Endodermal cell (in vitro differentiated cells): ENCODE measurements at regions not wholly inside any gene's neighbourhood (a gene's known extent, or its start where the extent isn't known, plus 50 kb on each side); places are given as distances from the start of the nearest gene placed in this dataset.
A peak's percentile ranks its signal among the peaks of the same experiment; 100 is the strongest.
"Not testable (repeated sequence)": the region's sequence is repeated elsewhere in the genome, so short reads cannot be mapped to it uniquely, and the experiment has no call there.

Experiments used
- DNase-seq: peaks from one replicate; pipeline ENCODE4 v3.0.0-alpha.2; 2017
- H3K27ac ChIP-seq: 2 replicates; pipeline ENCODE4 v1.5.1; 2013; ENCODE audit warnings: mild to moderate bottlenecking, low read depth, low read length, moderate library complexity
- H3K27me3 ChIP-seq: 2 replicates; pipeline ENCODE4 v1.6.1; 2013; ENCODE audit warnings: mild to moderate bottlenecking, low read length, moderate library complexity; ENCODE audit not compliant: insufficient read depth, control insufficient read depth, poor library complexity, severe bottlenecking
- H3K36me3 ChIP-seq: 2 replicates; pipeline ENCODE4 v1.7.0; 2013; ENCODE audit warnings: mild to moderate bottlenecking, low read length, moderate library complexity; ENCODE audit not compliant: control insufficient read depth, insufficient read depth
- H3K4me1 ChIP-seq: one replicate; pipeline ENCODE4 v1.7.0; 2013; ENCODE audit warnings: low read length; ENCODE audit not compliant: control insufficient read depth, insufficient read depth
- H3K4me3 ChIP-seq: 2 replicates; pipeline ENCODE4 v1.5.1; 2013; ENCODE audit warnings: mild to moderate bottlenecking, low read length, moderate library complexity
- H3K9ac ChIP-seq: 2 replicates; pipeline ENCODE4 v1.6.1; 2013; ENCODE audit warnings: mild to moderate bottlenecking, low read length, moderate library complexity; ENCODE audit not compliant: poor library complexity, severe bottlenecking; ENCODE audit errors: extremely low read depth
- H3K9me3 ChIP-seq: 2 replicates; pipeline ENCODE4 v1.6.1; 2013; ENCODE audit warnings: mild to moderate bottlenecking, low read length, moderate library complexity; ENCODE audit not compliant: control insufficient read depth
- H3K27ac Mint-ChIP-seq: 2 replicates; pipeline ENCODE4 v1.8.0; 2020; ENCODE audit warnings: mixed read lengths
- H3K27me3 Mint-ChIP-seq: 2 replicates; pipeline ENCODE4 v1.8.0; 2021; ENCODE audit warnings: mild to moderate bottlenecking, mixed read lengths; ENCODE audit not compliant: insufficient read depth
- H3K36me3 Mint-ChIP-seq: 2 replicates; pipeline ENCODE4 v1.8.0; 2020; ENCODE audit warnings: low read depth, mixed read lengths
- H3K4me1 Mint-ChIP-seq: 2 replicates; pipeline ENCODE4 v1.8.0; 2020; ENCODE audit warnings: mixed read lengths
- H3K4me3 Mint-ChIP-seq: 2 replicates; pipeline ENCODE4 v1.8.0; 2020; ENCODE audit warnings: mild to moderate bottlenecking, moderate library complexity, mixed read lengths
- H3K9me3 Mint-ChIP-seq: 2 replicates; pipeline ENCODE4 v1.8.0; 2020; ENCODE audit warnings: mild to moderate bottlenecking, mixed read lengths
- WGBS, 2 experiments: methylation state at CpG; one replicate each; pipeline versions ENCODE4 v1.1.5 to v1.1.7; 2013; ENCODE audit warnings: missing lambda C conversion rate in 2 of 2, mixed read lengths in 1 of 2; ENCODE audit not compliant: insufficient coverage in 1 of 2, insufficient read length in 1 of 2; 5-methylcytosine and 5-hydroxymethylcytosine counted together

DNA sequence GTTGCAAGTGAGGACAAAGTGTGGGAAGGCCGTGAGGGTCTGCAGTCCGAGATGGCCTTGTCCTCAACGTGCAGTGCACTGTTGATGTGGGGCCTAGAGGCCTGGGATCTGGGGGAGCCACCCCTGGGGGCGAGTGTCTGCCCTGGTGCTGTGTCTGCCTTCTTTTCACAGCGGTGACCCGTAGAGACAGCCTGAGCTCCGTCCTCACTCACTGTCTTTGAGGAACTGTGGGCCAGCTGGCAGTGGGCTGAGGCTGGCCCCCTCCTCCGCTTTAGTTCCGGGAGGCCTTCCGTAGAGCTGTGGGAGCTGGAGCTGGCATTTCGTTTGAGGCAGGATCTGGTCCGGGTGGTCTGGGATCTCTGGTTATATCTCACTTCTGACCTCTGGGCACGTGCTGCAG lies 1370.6 kb downstream of the CDH12 start:
- WGBS, 2 experiments = 92 to 95% methylated on average over 9 to 13 of the region's 13 CpGs
- H3K4me1 ChIP-seq = not testable (repeated sequence)

GRCh38 chr5:21481320-21482270 lies 1371.5 kb downstream of the CDH12 start:
- not testable (repeated sequence) for H3K4me1 Mint-ChIP-seq
- peak overlapping the region; percentile 68 for H3K27ac Mint-ChIP-seq

More for the DNA sequence above, 1370.6 kb downstream of the CDH12 start:
- H3K9me3 ChIP-seq, DNase-seq, H3K4me3 Mint-ChIP-seq, H3K36me3 ChIP-seq, H3K4me1 Mint-ChIP-seq, H3K27me3 Mint-ChIP-seq, H3K27me3 ChIP-seq, H3K9ac ChIP-seq, H3K4me3 ChIP-seq: not testable (repeated sequence)
- Mint-ChIP-seq H3K27ac (peak overlapping the region; percentile 62), H3K9me3 (peaks cover 11% of the 10 kb centered on the region), H3K36me3 (peaks cover 19% of the 10 kb centered on the region)
- peak overlapping the region; percentile 73 for H3K27ac ChIP-seq

GRCh38 chr5:21480054-21480453 lies 1373.1 kb downstream of the CDH12 start:
- H3K9me3 ChIP-seq, H3K27ac Mint-ChIP-seq, H3K27me3 ChIP-seq, H3K4me1 ChIP-seq, H3K27me3 Mint-ChIP-seq, H3K9ac ChIP-seq, H3K4me3 ChIP-seq, H3K27ac ChIP-seq, H3K36me3 ChIP-seq, H3K4me3 Mint-ChIP-seq, H3K9me3 Mint-ChIP-seq, H3K4me1 Mint-ChIP-seq, DNase-seq: not testable (repeated sequence)
- 80 to 94% methylated on average over 1 of the region's 4 CpGs for WGBS, 2 experiments
- H3K36me3 Mint-ChIP-seq = peaks cover 14% of the 10 kb centered on the region

More at GRCh38 chr5:21481320-21482270, 1371.5 kb downstream of the CDH12 start:
- not testable (repeated sequence) for DNase-seq, H3K27me3 Mint-ChIP-seq, H3K27ac ChIP-seq, H3K27me3 ChIP-seq, H3K9me3 ChIP-seq, H3K4me1 ChIP-seq, H3K4me3 Mint-ChIP-seq, H3K4me3 ChIP-seq, H3K36me3 ChIP-seq, H3K9ac ChIP-seq
- 92 to 96% methylated on average over 16 to 24 of the region's 24 CpGs for WGBS, 2 experiments
- Mint-ChIP-seq H3K36me3 (peaks cover 19% of the 10 kb centered on the region), H3K9me3 (peaks cover 11% of the 10 kb centered on the region)

GRCh38 chr5:21473981-21474380 lies 1379.2 kb downstream of the CDH12 start:
- not testable (repeated sequence) for H3K4me3 ChIP-seq, DNase-seq, H3K4me3 Mint-ChIP-seq, H3K27me3 ChIP-seq, H3K27ac ChIP-seq, H3K4me1 ChIP-seq, H3K27ac Mint-ChIP-seq, H3K27me3 Mint-ChIP-seq, H3K9ac ChIP-seq, H3K4me1 Mint-ChIP-seq, H3K9me3 ChIP-seq, H3K9me3 Mint-ChIP-seq
- peaks cover 13% of the 10 kb centered on the region for H3K36me3 ChIP-seq
- 91% methylated on average over 4 of the region's 6 CpGs; no CpG with 5 or more reads in 1 of the 2 experiments for WGBS, 2 experiments
- peaks cover 34% of the 10 kb centered on the region for H3K36me3 Mint-ChIP-seq

GRCh38 chr5:21473436-21473835 lies 1379.7 kb downstream of the CDH12 start:
- not testable (repeated sequence) for DNase-seq, H3K4me3 ChIP-seq, H3K27me3 Mint-ChIP-seq, H3K4me1 Mint-ChIP-seq, H3K27ac ChIP-seq, H3K27me3 ChIP-seq, H3K9me3 Mint-ChIP-seq, H3K9me3 ChIP-seq, H3K4me1 ChIP-seq, H3K4me3 Mint-ChIP-seq, H3K9ac ChIP-seq, H3K27ac Mint-ChIP-seq
- 95 to 97% methylated on average over 3 to 13 of the region's 13 CpGs for WGBS, 2 experiments
- peaks cover 13% of the 10 kb centered on the region for H3K36me3 ChIP-seq
- H3K36me3 Mint-ChIP-seq = peaks cover 32% of the 10 kb centered on the region

DNA sequence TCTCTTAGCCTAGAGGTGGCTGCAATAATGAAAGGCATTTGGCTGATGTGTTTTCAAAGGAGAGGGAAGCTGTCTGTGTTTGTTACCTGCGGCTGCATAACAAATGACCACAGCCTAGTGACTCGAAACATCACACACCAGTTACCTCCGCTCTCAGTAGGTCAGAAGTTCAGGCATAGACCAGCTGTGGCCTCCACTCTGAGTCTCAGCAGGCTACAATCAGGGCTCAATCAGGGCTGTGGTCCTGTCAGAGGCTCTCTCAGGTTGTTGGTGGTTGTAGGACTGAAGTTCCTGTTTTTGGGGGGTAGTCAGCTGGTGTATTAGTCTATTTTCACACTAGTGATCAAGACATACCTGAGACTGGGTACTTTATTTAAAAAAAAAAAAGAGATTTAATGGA lies 1381.5 kb downstream of the CDH12 start:
- H3K27ac ChIP-seq, H3K4me1 Mint-ChIP-seq, H3K27ac Mint-ChIP-seq, H3K9me3 ChIP-seq, H3K27me3 Mint-ChIP-seq, DNase-seq, H3K27me3 ChIP-seq, H3K4me3 Mint-ChIP-seq, H3K4me1 ChIP-seq, H3K9ac ChIP-seq, H3K9me3 Mint-ChIP-seq, H3K4me3 ChIP-seq: not testable (repeated sequence)
- H3K36me3 ChIP-seq = peaks cover 16% of the 10 kb centered on the region
- 98 to 100% methylated on average over 2 to 3 of the region's 3 CpGs for WGBS, 2 experiments
- H3K36me3 Mint-ChIP-seq = peaks cover 36% of the 10 kb centered on the region
